ENCODE measurements at regions not wholly inside any gene's neighbourhood (a gene's known extent, or its start where the extent isn't known, plus 50 kb on each side); places are given as distances from the start of the nearest gene placed in this dataset.

DNA sequence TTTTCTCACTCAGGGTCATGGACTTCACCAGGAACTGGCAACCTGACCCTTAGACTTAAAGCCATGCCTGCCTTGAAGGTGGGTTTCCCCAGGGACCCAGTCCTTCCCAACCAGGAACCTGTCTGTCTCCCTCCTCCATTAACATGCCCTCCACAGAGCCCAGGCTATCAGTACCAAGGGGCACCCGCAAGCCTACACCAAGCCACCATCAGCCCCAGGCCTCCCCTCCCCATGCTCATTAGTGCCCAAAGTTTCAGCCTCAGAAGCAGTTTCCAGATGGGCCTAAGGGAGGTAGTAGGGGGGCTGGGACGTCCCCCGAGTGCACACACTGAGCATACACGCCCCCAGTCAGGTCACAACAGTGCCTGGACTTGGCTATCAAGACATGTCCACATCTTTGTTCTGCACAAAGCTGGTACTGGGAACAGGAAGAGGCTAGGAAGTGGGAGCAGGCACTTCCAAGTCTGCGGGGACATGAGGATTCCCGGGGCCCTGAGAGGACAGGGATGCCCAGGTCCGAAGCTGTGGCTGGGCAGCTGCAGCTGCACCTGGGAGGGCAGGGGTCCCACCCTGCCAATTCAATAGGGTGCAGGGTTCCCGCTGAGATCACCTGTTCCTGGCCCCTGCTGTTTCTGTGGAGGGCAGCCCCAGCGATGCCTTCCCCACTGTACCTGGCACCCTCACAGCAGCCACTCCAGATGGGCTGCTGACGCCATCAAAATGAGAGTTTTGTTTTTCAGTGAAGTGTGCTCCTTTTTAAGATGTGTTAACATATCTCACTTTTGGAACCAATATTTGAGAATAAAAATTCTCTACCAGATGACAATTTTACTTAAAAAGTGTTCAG is 731.4 kb downstream of the NR4A2 start (continued):
- TF ChIP-seq, protein P1, sequence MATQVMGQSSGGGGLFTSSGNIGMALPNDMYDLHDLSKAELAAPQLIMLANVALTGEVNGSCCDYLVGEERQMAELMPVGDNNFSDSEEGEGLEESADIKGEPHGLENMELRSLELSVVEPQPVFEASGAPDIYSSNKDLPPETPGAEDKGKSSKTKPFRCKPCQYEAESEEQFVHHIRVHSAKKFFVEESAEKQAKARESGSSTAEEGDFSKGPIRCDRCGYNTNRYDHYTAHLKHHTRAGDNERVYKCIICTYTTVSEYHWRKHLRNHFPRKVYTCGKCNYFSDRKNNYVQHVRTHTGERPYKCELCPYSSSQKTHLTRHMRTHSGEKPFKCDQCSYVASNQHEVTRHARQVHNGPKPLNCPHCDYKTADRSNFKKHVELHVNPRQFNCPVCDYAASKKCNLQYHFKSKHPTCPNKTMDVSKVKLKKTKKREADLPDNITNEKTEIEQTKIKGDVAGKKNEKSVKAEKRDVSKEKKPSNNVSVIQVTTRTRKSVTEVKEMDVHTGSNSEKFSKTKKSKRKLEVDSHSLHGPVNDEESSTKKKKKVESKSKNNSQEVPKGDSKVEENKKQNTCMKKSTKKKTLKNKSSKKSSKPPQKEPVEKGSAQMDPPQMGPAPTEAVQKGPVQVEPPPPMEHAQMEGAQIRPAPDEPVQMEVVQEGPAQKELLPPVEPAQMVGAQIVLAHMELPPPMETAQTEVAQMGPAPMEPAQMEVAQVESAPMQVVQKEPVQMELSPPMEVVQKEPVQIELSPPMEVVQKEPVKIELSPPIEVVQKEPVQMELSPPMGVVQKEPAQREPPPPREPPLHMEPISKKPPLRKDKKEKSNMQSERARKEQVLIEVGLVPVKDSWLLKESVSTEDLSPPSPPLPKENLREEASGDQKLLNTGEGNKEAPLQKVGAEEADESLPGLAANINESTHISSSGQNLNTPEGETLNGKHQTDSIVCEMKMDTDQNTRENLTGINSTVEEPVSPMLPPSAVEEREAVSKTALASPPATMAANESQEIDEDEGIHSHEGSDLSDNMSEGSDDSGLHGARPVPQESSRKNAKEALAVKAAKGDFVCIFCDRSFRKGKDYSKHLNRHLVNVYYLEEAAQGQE (IDR thresholded peaks at IDR 0.05; ENCODE audit: unreplicated experiment): no peak
- TF ChIP-seq ZNF114 (CRISPR knock-in tag; IDR thresholded peaks at IDR 0.05) (no peak), EZH2phosphoT487 (IDR thresholded peaks at IDR 0.05; ENCODE audit: unreplicated experiment) (no peak), JUNB (IDR thresholded peaks at IDR 0.05; ENCODE audit: unreplicated experiment) (no peak), STAT1 (IDR thresholded peaks at IDR 0.05; ENCODE audit: unreplicated experiment) (no peak), NANOG (IDR thresholded peaks at IDR 0.05; ENCODE audit: borderline replicate concordance) (no peak)
- TF ChIP-seq, protein P2, sequence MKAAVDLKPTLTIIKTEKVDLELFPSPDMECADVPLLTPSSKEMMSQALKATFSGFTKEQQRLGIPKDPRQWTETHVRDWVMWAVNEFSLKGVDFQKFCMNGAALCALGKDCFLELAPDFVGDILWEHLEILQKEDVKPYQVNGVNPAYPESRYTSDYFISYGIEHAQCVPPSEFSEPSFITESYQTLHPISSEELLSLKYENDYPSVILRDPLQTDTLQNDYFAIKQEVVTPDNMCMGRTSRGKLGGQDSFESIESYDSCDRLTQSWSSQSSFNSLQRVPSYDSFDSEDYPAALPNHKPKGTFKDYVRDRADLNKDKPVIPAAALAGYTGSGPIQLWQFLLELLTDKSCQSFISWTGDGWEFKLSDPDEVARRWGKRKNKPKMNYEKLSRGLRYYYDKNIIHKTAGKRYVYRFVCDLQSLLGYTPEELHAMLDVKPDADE (IDR thresholded peaks at IDR 0.05): no peak

DNA sequence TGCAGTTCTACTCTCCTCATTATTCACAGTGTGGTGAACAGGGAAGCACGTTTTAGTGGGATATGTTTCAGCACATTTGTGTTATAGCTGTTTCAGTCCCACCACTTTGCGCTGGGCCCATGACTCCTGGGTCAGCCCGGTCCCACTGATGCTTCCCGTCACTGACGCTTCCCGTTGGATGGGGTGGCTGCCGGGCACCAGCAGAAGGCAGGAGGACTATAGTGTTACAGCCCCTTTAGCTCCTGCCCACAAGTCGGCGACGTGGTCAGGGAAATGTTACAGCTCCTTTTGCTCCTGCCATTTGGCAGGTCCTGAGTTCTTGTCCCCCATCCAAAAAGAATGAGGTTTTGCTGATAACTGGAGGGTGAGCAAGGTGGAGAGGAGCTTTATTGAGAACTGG is 732.2 kb downstream of the NR4A2 start:
- Mint-ChIP-seq H3K9me3 (peaks cover 5% of the 10 kb centered on the region), H3K36me3 (ENCODE audit: low read depth) (no peaks in the 10 kb centered on the region), H3K27ac (no peak overlapping the region), H3K4me1 (no peaks in the 10 kb centered on the region), H3K27me3 (ENCODE audit: insufficient read depth, low read depth, poor library complexity) (peaks cover 2% of the 10 kb centered on the region), H3K4me3 (no peak overlapping the region)
- no peaks in the 10 kb centered on the region for H3K4me1 ChIP-seq (ENCODE audit: insufficient read depth)
- DNase-seq (ENCODE audit: low spot score) (no peak), ATAC-seq (no peak)
- no peaks in the 10 kb centered on the region for H3F3A ChIP-seq (replicated peaks; ENCODE audit: low read depth)
- no peaks in the 10 kb centered on the region for H3K36me3 ChIP-seq (ENCODE audit: insufficient read depth)
- no peak overlapping the region for H3K4me2 ChIP-seq
- no peaks in the 10 kb centered on the region for H4K20me1 ChIP-seq (replicated peaks; ENCODE audit: insufficient read depth)
- H3K27ac ChIP-seq (ENCODE audit: low read depth): no peak overlapping the region
- no peaks in the 10 kb centered on the region for H3K79me2 ChIP-seq (replicated peaks; ENCODE audit: insufficient read depth)
- H3K9me2 ChIP-seq (ENCODE audit: insufficient read depth): no peaks in the 10 kb centered on the region
- no peak overlapping the region for H3K4me3 ChIP-seq
- no peak overlapping the region for H2AFZ ChIP-seq
- H3K27me3 ChIP-seq (ENCODE audit: insufficient read depth): no peaks in the 10 kb centered on the region
- TF ChIP-seq POLR2AphosphoS5 (IDR thresholded peaks at IDR 0.05; ENCODE audit: low read depth): no peak
- TF ChIP-seq, protein P3, sequence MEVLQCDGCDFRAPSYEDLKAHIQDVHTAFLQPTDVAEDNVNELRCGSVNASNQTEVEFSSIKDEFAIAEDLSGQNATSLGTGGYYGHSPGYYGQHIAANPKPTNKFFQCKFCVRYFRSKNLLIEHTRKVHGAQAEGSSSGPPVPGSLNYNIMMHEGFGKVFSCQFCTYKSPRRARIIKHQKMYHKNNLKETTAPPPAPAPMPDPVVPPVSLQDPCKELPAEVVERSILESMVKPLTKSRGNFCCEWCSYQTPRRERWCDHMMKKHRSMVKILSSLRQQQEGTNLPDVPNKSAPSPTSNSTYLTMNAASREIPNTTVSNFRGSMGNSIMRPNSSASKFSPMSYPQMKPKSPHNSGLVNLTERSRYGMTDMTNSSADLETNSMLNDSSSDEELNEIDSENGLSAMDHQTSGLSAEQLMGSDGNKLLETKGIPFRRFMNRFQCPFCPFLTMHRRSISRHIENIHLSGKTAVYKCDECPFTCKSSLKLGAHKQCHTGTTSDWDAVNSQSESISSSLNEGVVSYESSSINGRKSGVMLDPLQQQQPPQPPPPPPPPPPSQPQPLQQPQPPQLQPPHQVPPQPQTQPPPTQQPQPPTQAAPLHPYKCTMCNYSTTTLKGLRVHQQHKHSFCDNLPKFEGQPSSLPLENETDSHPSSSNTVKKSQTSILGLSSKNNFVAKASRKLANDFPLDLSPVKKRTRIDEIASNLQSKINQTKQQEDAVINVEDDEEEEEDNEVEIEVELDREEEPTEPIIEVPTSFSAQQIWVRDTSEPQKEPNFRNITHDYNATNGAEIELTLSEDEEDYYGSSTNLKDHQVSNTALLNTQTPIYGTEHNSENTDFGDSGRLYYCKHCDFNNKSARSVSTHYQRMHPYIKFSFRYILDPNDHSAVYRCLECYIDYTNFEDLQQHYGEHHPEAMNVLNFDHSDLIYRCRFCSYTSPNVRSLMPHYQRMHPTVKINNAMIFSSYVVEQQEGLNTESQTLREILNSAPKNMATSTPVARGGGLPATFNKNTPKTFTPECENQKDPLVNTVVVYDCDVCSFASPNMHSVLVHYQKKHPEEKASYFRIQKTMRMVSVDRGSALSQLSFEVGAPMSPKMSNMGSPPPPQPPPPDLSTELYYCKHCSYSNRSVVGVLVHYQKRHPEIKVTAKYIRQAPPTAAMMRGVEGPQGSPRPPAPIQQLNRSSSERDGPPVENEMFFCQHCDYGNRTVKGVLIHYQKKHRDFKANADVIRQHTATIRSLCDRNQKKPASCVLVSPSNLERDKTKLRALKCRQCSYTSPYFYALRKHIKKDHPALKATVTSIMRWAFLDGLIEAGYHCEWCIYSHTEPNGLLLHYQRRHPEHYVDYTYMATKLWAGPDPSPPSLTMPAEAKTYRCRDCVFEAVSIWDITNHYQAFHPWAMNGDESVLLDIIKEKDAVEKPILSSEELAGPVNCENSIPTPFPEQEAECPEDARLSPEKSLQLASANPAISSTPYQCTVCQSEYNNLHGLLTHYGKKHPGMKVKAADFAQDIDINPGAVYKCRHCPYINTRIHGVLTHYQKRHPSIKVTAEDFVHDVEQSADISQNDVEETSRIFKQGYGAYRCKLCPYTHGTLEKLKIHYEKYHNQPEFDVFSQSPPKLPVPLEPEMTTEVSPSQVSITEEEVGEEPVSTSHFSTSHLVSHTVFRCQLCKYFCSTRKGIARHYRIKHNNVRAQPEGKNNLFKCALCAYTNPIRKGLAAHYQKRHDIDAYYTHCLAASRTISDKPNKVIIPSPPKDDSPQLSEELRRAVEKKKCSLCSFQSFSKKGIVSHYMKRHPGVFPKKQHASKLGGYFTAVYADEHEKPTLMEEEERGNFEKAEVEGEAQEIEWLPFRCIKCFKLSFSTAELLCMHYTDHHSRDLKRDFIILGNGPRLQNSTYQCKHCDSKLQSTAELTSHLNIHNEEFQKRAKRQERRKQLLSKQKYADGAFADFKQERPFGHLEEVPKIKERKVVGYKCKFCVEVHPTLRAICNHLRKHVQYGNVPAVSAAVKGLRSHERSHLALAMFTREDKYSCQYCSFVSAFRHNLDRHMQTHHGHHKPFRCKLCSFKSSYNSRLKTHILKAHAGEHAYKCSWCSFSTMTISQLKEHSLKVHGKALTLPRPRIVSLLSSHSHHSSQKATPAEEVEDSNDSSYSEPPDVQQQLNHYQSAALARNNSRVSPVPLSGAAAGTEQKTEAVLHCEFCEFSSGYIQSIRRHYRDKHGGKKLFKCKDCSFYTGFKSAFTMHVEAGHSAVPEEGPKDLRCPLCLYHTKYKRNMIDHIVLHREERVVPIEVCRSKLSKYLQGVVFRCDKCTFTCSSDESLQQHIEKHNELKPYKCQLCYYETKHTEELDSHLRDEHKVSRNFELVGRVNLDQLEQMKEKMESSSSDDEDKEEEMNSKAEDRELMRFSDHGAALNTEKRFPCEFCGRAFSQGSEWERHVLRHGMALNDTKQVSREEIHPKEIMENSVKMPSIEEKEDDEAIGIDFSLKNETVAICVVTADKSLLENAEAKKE (CRISPR knock-in tag; IDR thresholded peaks at IDR 0.05): no peak
- TF ChIP-seq CREB1 (CRISPR knock-in tag; IDR thresholded peaks at IDR 0.05; ENCODE audit: low read depth): no peak
- TF ChIP-seq, protein P2 (IDR thresholded peaks at IDR 0.05): no peak
- TF ChIP-seq ZNF114 (CRISPR knock-in tag; IDR thresholded peaks at IDR 0.05): no peak

All from GM23338 (cell line).